ENCODE measurements at regions not wholly inside any gene's neighbourhood (a gene's known extent, or its start where the extent isn't known, plus 50 kb on each side); places are given as distances from the start of the nearest gene placed in this dataset.

DNA sequence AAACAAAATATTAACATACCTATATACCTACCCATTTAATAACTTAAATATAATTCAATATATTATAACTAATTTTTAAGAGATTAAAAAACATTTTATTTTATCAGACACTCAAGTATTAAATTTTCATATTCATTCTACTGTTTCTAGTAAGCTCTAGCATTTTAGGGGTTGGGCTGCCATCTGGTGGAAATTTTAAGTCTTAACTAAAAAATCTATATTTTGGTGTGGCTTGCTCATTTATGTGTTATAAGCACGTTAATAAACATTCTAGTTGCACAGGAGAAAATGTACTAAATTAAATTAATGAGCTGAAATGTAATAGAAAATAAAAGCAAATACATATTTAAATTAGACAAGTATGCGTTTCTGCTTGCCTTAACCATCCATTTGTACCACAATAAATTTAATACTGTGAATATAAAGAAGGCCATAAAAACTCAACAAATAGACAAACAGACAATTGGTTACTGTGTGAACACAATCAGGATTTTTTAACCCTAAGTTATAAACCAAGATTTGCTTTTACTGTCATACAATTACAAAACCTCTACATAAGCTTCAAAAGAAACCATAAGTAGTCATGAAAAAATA, 1728.3 kb upstream of the CDH9 start:
- Histone ChIP-seq H3K9me3 (no peaks in the 10 kb centered on the region), H3K4me3 (no peak overlapping the region), H3K27ac (no peak overlapping the region), H3K36me3 (no peaks in the 10 kb centered on the region), H3K27me3 (no peaks in the 10 kb centered on the region), H3K4me1 (no peaks in the 10 kb centered on the region)
- DNase-seq (ENCODE audit: extremely low spot score in 2 of 2): no peak
- intact Hi-C loops (cut with DNase I): no loop called here
- no peak for TF ChIP-seq POLR2A (IDR thresholded peaks at IDR 0.05)
- TF ChIP-seq CTCF (IDR thresholded peaks at IDR 0.05): no peak
- no peak for TF ChIP-seq POLR2AphosphoS5 (IDR thresholded peaks at IDR 0.05; ENCODE audit: insufficient read depth in 1 of 2, low read depth in 1 of 2)

DNA sequence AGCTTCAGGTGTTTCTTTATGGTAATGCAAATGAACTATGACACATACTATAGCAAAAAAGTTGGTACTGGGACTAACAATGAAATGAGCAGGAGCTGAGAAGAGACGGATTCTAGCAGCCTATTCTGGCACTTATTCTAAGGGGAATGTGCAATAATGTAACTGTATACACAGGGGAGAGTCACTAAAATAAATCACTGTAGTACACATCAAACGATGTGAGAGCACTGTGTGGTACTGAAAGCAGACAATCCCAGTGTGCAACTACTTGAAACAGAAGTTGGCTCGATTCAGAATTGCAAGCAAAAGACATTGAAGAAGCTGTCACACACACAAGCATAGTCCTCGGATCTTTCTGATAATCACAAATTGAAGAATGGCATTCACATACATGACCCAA, 1713.0 kb upstream of the CDH9 start:
- DNase-seq (ENCODE audit: extremely low spot score in 2 of 2): no peak
- no peaks in the 10 kb centered on the region for H3K9me3 ChIP-seq
- H3K4me3 ChIP-seq: no peak overlapping the region
- intact Hi-C loops (cut with DNase I): no loop called here
- H3K36me3 ChIP-seq: no peaks in the 10 kb centered on the region
- no peaks in the 10 kb centered on the region for H3K27me3 ChIP-seq
- no peak overlapping the region for H3K27ac ChIP-seq
- no peaks in the 10 kb centered on the region for H3K4me1 ChIP-seq
- TF ChIP-seq CTCF (IDR thresholded peaks at IDR 0.05) (no peak), POLR2A (IDR thresholded peaks at IDR 0.05) (no peak), POLR2AphosphoS5 (IDR thresholded peaks at IDR 0.05; ENCODE audit: insufficient read depth in 1 of 2, low read depth in 1 of 2) (no peak)

- Histone ChIP-seq H3K36me3 (no peaks in the 10 kb centered on the region), H3K4me1 (no peaks in the 10 kb centered on the region), H3K27ac (no peak overlapping the region), H3K9me3 (no peaks in the 10 kb centered on the region), H3K4me3 (no peak overlapping the region), H3K27me3 (no peaks in the 10 kb centered on the region)
- intact Hi-C loops (cut with DNase I): no loop called here
- no peak for TF ChIP-seq POLR2A (IDR thresholded peaks at IDR 0.05)
- no peak for TF ChIP-seq CTCF (IDR thresholded peaks at IDR 0.05)
- no peak for TF ChIP-seq POLR2AphosphoS5 (IDR thresholded peaks at IDR 0.05; ENCODE audit: insufficient read depth in 1 of 2, low read depth in 1 of 2)
- DNase-seq (ENCODE audit: extremely low spot score in 2 of 2): no peak
These were observed 1711.9 kb upstream of the CDH9 start for GRCh38 chr5:28750251-28750650.

- no peaks in the 10 kb centered on the region for H3K36me3 ChIP-seq
- H3K4me1 ChIP-seq: no peaks in the 10 kb centered on the region
- H3K27me3 ChIP-seq: no peaks in the 10 kb centered on the region
- no peak overlapping the region for H3K4me3 ChIP-seq
- no peak for DNase-seq (ENCODE audit: extremely low spot score in 2 of 2)
- H3K9me3 ChIP-seq: no peaks in the 10 kb centered on the region
- H3K27ac ChIP-seq: no peak overlapping the region
- TF ChIP-seq CTCF (IDR thresholded peaks at IDR 0.05): no peak
- TF ChIP-seq POLR2AphosphoS5 (IDR thresholded peaks at IDR 0.05; ENCODE audit: insufficient read depth in 1 of 2, low read depth in 1 of 2): no peak
- no peak for TF ChIP-seq POLR2A (IDR thresholded peaks at IDR 0.05)
- intact Hi-C loops (cut with DNase I): no loop called here
These were observed 1710.1 kb upstream of the CDH9 start for GRCh38 chr5:28748446-28748845.

DNA sequence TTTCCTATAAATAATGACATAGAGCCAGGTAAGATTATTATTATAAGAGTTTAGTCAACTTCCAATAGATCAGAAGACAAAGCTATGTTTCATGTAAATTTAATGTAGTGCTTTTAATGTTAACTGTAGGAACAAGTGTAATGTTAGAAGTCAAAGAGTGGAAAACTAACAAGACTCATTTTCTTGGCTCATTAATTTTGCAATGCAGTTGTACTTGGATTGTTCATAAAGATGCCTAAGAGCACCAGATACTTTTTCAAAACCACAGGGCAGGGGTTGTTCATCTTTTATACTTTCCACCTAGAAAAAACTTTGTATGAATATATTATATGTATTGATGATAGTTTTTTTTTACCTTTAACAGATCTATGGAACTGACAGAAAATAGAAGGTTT, 1705.3 kb upstream of the CDH9 start:
- intact Hi-C loops (cut with DNase I): no loop called here
- Histone ChIP-seq H3K4me1 (no peaks in the 10 kb centered on the region), H3K27ac (no peak overlapping the region), H3K36me3 (no peaks in the 10 kb centered on the region), H3K9me3 (no peaks in the 10 kb centered on the region), H3K4me3 (no peak overlapping the region), H3K27me3 (no peaks in the 10 kb centered on the region)
- no peak for TF ChIP-seq POLR2A (IDR thresholded peaks at IDR 0.05)
- no peak for TF ChIP-seq POLR2AphosphoS5 (IDR thresholded peaks at IDR 0.05; ENCODE audit: insufficient read depth in 1 of 2, low read depth in 1 of 2)
- TF ChIP-seq CTCF (IDR thresholded peaks at IDR 0.05): no peak
- no peak for DNase-seq (ENCODE audit: extremely low spot score in 2 of 2)
